Stomach (tissue), 4 donors: ENCODE measurements at regions not wholly inside any gene's neighbourhood (a gene's known extent, or its start where the extent isn't known, plus 50 kb on each side); places are given as distances from the start of the nearest gene placed in this dataset.

ENCODE experiments used
- CTCF ChIP-seq, 7 experiments: fragments of 450-650 bp in 4 of 7; fragments of 200-600 bp in 3 of 7; sonication (generic) in 3 of 7; IDR thresholded peaks; one replicate each; pipeline ENCODE4 v1.5.1; 2016 to 2019; ENCODE audit warnings: antibody characterized with exemption in 7 of 7, control low read depth in 2 of 7, mild to moderate bottlenecking in 1 of 7
- EP300 ChIP-seq: sonication (generic); formaldehyde crosslinking; IDR thresholded peaks from one replicate; pipeline ENCODE4 v1.6.1; 2017; ENCODE audit warnings: antibody characterized with exemption
- POLR2A ChIP-seq, 4 donors: fragments of 450-650 bp; IDR thresholded peaks; one replicate each; pipeline ENCODE4 v1.6.1; 2016; ENCODE audit warnings: antibody characterized with exemption in 4 of 4, control low read depth in 2 of 4, mild to moderate bottlenecking in 1 of 4, moderate library complexity in 1 of 4
- POLR2AphosphoS5 ChIP-seq, 3 donors: sonication (generic); formaldehyde crosslinking; IDR thresholded peaks; one replicate each; pipeline ENCODE4 v1.6.1; 2016; ENCODE audit warnings: antibody characterized with exemption in 3 of 3

- TF ChIP-seq CTCF (IDR thresholded peaks at IDR 0.05) (no peak), POLR2A (IDR thresholded peaks at IDR 0.05) (no peak), POLR2AphosphoS5 (IDR thresholded peaks at IDR 0.05) (no peak), EP300 (no peak)
Measured at GRCh38 chr21:23401278-23401677, 2206.0 kb downstream of the MRPL39 start.
